HL-60 (cell line): ENCODE measurements at regions not wholly inside any gene's neighbourhood (a gene's known extent, or its start where the extent isn't known, plus 50 kb on each side); places are given as distances from the start of the nearest gene placed in this dataset.

Source experiments
- CTCF ChIP-seq: IDR thresholded peaks from one replicate; pipeline ENCODE4 v1.5.1; 2011; ENCODE audit warnings: low read length, control low read depth, inconsistent platforms; ENCODE audit not compliant: insufficient read depth
- GABPA ChIP-seq: IDR thresholded peaks from 2 replicates; pipeline ENCODE4 v1.6.1; 2012; ENCODE audit warnings: low read depth
- POLR2AphosphoS5 ChIP-seq: IDR thresholded peaks from 2 replicates; pipeline ENCODE4 v1.6.1; 2012; ENCODE audit warnings: low read depth
- SPI1 ChIP-seq: IDR thresholded peaks from 2 replicates; pipeline ENCODE4 v1.6.1; 2012; ENCODE audit warnings: low read depth, mild to moderate bottlenecking, borderline replicate concordance

- TF ChIP-seq CTCF (no peak), POLR2AphosphoS5 (no peak), GABPA (no peak), SPI1 (no peak)
Measured at GRCh38 chr9:79163544-79163943, 408.2 kb upstream of the TLE4 start.
